ENCODE measurements at regions not wholly inside any gene's neighbourhood (a gene's known extent, or its start where the extent isn't known, plus 50 kb on each side); places are given as distances from the start of the nearest gene placed in this dataset.

GRCh38 chr4:116872308-116872707 is 213.1 kb downstream of the TRAM1L1 start:
- TF ChIP-seq CTCF (conservative IDR thresholded peaks at IDR 0.05) (no peak), ZFX (IDR thresholded peaks at IDR 0.05) (no peak)

Data from C4-2B (cell line).